ENCODE measurements at regions not wholly inside any gene's neighbourhood (a gene's known extent, or its start where the extent isn't known, plus 50 kb on each side); places are given as distances from the start of the nearest gene placed in this dataset.

- TF ChIP-seq EZH2phosphoT487 (IDR thresholded peaks at IDR 0.05; ENCODE audit: borderline replicate concordance) (no peak), CTCF (conservative IDR thresholded peaks at IDR 0.05; ENCODE audit: low read length) (no peak)
Observed at GRCh38 chr2:5187283-5187682, 504.9 kb upstream of the SOX11 start.
